ENCODE measurements at regions not wholly inside any gene's neighbourhood (a gene's known extent, or its start where the extent isn't known, plus 50 kb on each side); places are given as distances from the start of the nearest gene placed in this dataset.

- Histone ChIP-seq H3K4me1 (ENCODE audit: control insufficient read depth in 1 of 2, insufficient read depth in 2 of 2, low read length in 2 of 2) (no peaks in the 10 kb centered on the region), H3K36me3 (ENCODE audit: control insufficient read depth in 1 of 2, insufficient read depth in 2 of 2, low read length in 2 of 2) (no peaks in the 10 kb centered on the region), H3K9me3 (ENCODE audit: control insufficient read depth in 1 of 2, insufficient read depth in 1 of 2, low read depth in 1 of 2, low read length in 2 of 2) (no peaks in the 10 kb centered on the region), H3K9me2 (ENCODE audit: insufficient read depth) (no peaks in the 10 kb centered on the region), H3K9ac (ENCODE audit: low read length) (no peak overlapping the region), H3K4me2 (ENCODE audit: low read length) (no peak overlapping the region), H4K20me1 (ENCODE audit: insufficient read depth) (no peaks in the 10 kb centered on the region), H3K27me3 (ENCODE audit: insufficient read depth, low read length) (no peaks in the 10 kb centered on the region), H3K4me3 (replicated peaks in 1 of 2; ENCODE audit: low read depth in 1 of 2, low read length in 2 of 2) (no peak overlapping the region), H3K79me2 (ENCODE audit: insufficient read depth, low read length) (no peaks in the 10 kb centered on the region), H2AFZ (ENCODE audit: low read depth, low read length, poor library complexity, severe bottlenecking) (no peak overlapping the region), H3K27ac (ENCODE audit: low read depth, low read length) (no peak overlapping the region)
- POLR2A ChIA-PET: no interaction called here
- intact Hi-C loops (cut with micrococcal nuclease): no loop called here
- RAD21 ChIA-PET (ENCODE audit: low non-redundant PET in 1 of 2, low total read pairs in 2 of 2, uncharacterized antibody in 2 of 2, unreplicated experiment in 2 of 2): no interaction called here
- DNase-seq (ENCODE audit: low read depth, low spot score) (no peak), ATAC-seq (no peak)
- CTCF ChIA-PET: no interaction called here
- no TSS peak for BruUV-seq (replicated peaks)
- TF ChIP-seq ELF1 (IDR thresholded peaks at IDR 0.05; ENCODE audit: borderline replicate concordance, low read depth) (no peak), POLR2A (IDR thresholded peaks at IDR 0.05; ENCODE audit: borderline replicate concordance, extremely low read depth, insufficient read depth, insufficient read length) (no peak), JUND (IDR thresholded peaks at IDR 0.05) (no peak), EGR1 (IDR thresholded peaks at IDR 0.05; ENCODE audit: low read depth) (no peak), POLR2AphosphoS5 (IDR thresholded peaks at IDR 0.05; ENCODE audit: low read depth, low read length) (no peak)
Observed at GRCh38 chr10:76695069-76695468, 942.5 kb downstream of the KCNMA1 start.

DNA sequence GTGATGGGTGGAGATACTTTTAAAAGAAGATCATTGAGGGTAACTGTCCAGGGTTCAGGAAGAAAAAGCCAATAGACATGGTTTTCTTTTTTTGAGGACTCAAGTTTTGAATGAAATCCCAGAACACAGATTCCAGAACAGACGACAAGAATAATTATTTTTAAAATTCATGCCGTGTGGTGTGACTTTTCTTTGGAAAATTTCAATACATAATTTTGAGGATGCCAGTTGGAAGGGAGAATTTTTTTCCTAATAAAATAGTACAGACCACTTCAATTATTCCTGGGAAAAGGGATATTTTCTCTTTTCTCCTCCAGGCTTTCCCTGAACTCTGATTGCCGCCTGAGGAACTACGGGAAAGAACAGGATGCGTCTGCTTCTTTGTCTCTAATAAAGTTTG, 951.4 kb downstream of the KCNMA1 start:
- H3K9ac ChIP-seq (ENCODE audit: low read length): no peak overlapping the region
- H3K27me3 ChIP-seq (ENCODE audit: insufficient read depth, low read length): no peaks in the 10 kb centered on the region
- no peak overlapping the region for H2AFZ ChIP-seq (ENCODE audit: low read depth, low read length, poor library complexity, severe bottlenecking)
- intact Hi-C loops (cut with micrococcal nuclease): no loop called here
- no peaks in the 10 kb centered on the region for H4K20me1 ChIP-seq (ENCODE audit: insufficient read depth)
- CTCF ChIA-PET: no interaction called here
- DNase-seq (ENCODE audit: low read depth, low spot score): no peak
- H3K4me2 ChIP-seq (ENCODE audit: low read length): no peak overlapping the region
- no peaks in the 10 kb centered on the region for H3K79me2 ChIP-seq (ENCODE audit: insufficient read depth, low read length)
- BruUV-seq (replicated peaks): no TSS peak
- POLR2A ChIA-PET: no interaction called here
- no peak overlapping the region for H3K27ac ChIP-seq (ENCODE audit: low read depth, low read length)
- no peak overlapping the region for H3K4me3 ChIP-seq (replicated peaks in 1 of 2; ENCODE audit: low read depth in 1 of 2, low read length in 2 of 2)
- H3K4me1 ChIP-seq (ENCODE audit: control insufficient read depth in 1 of 2, insufficient read depth in 2 of 2, low read length in 2 of 2): no peaks in the 10 kb centered on the region
- RAD21 ChIA-PET (ENCODE audit: low non-redundant PET in 1 of 2, low total read pairs in 2 of 2, uncharacterized antibody in 2 of 2, unreplicated experiment in 2 of 2): no interaction called here
- H3K36me3 ChIP-seq (ENCODE audit: control insufficient read depth in 1 of 2, insufficient read depth in 2 of 2, low read length in 2 of 2): no peaks in the 10 kb centered on the region
- no peak for ATAC-seq
- no peaks in the 10 kb centered on the region for H3K9me3 ChIP-seq (ENCODE audit: control insufficient read depth in 1 of 2, insufficient read depth in 1 of 2, low read depth in 1 of 2, low read length in 2 of 2)
- no peaks in the 10 kb centered on the region for H3K9me2 ChIP-seq (ENCODE audit: insufficient read depth)
- TF ChIP-seq ATF3 (IDR thresholded peaks at IDR 0.05) (no peak), POLR2AphosphoS5 (IDR thresholded peaks at IDR 0.05; ENCODE audit: low read depth, low read length) (no peak), SIN3A (IDR thresholded peaks at IDR 0.05; ENCODE audit: low read depth) (no peak), TCF7L2 (IDR thresholded peaks at IDR 0.05; ENCODE audit: borderline replicate concordance, extremely low read depth, insufficient read depth, insufficient read length) (no peak), CEBPB (IDR thresholded peaks at IDR 0.05; ENCODE audit: low read depth) (no peak), EGR1 (IDR thresholded peaks at IDR 0.05; ENCODE audit: low read depth) (no peak), CBX3 (IDR thresholded peaks at IDR 0.05; ENCODE audit: low read depth) (no peak), REST (IDR thresholded peaks at IDR 0.05; ENCODE audit: low read depth) (no peak), ZBTB33 (IDR thresholded peaks at IDR 0.05; ENCODE audit: extremely low read depth, insufficient replicate concordance, low read length) (no peak), FOSL1 (IDR thresholded peaks at IDR 0.05; ENCODE audit: low read depth) (no peak), RAD21 (IDR thresholded peaks at IDR 0.05; ENCODE audit: low read depth) (no peak), JUND (IDR thresholded peaks at IDR 0.05) (no peak), MAX (IDR thresholded peaks at IDR 0.05) (no peak)
